H54 (cell line): ENCODE measurements at regions not wholly inside any gene's neighbourhood (a gene's known extent, or its start where the extent isn't known, plus 50 kb on each side); places are given as distances from the start of the nearest gene placed in this dataset.

Experiments used
- DNase-seq: peaks from one replicate; pipeline ENCODE4 v3.0.0; 2011; ENCODE audit warnings: low spot score, mixed read lengths; ENCODE audit not compliant: insufficient read length
- FAIRE-seq: peaks from 3 replicates; lab custom pipeline; 2011; peaks lifted over from hg19 to GRCh38; lab: Jason Lieb, UNC
- POLR2A ChIP-seq: IDR thresholded peaks from 2 replicates; pipeline ENCODE4 v1.6.1; 2011; ENCODE audit warnings: low read depth, mild to moderate bottlenecking, low read length

DNA sequence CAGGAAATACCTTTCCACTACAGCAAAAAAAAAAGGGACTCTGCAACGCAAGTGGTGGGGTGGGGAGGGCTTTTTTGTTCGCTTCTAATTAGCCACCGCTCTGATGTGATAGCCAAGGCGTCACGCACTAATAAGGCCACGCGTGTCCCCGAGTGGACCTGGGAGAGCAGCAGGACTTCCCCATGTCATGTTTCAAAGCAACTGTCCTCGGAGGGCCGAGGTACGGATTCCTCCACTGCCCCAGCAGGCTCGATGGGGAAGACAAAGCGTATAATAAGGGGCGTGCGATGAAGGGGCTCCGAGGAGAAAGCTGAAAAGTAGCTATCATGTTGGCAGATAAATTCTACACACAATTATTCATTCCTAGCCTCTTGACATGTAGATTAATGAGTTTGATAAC, 179.7 kb upstream of the ZNF507 start:
- FAIRE-seq (no peak), DNase-seq (no peak)
- TF ChIP-seq POLR2A: no peak

DNA sequence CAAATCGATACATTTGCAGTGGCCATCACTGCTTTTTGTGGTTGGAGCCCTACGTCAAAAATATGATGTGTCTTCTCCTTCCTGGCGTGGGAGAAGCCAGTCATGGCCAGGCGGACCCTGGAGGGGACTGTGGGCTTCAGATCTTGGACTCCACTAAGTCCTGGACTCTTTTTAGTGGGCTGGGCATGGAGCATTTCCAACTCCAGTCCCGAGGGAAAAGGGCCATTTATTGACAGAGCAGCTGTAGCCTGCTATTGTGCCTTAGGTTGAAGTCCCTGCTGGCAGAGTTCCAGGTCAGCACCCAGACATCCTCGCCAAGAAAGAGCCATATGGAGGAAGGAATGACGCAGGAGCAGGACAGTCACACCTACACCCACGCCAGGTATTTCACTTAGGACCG, 179.2 kb upstream of the ZNF507 start:
- DNase-seq (no peak), FAIRE-seq (no peak)
- TF ChIP-seq POLR2A: no peak

DNA sequence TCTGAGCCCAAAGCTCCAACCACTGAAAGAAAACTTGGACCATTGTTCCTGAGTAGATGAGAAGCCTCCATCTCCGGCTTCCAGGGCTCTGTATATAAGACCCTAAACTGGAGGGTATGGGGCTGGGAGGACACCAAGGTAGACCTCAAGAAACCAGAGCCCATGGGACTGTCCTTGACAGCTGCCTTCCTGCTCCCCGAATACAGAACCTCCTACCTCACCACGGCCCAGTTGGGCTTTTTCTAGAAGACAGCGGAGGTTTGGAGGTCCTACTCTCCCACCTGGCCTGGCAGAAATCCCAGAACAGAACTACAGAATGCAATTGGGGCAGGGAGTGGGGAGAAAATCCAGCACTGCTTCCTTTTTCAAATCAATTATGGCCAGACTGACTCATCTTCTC, 177.3 kb upstream of the ZNF507 start:
- TF ChIP-seq POLR2A: no peak
- DNase-seq (no peak), FAIRE-seq (no peak)

DNA sequence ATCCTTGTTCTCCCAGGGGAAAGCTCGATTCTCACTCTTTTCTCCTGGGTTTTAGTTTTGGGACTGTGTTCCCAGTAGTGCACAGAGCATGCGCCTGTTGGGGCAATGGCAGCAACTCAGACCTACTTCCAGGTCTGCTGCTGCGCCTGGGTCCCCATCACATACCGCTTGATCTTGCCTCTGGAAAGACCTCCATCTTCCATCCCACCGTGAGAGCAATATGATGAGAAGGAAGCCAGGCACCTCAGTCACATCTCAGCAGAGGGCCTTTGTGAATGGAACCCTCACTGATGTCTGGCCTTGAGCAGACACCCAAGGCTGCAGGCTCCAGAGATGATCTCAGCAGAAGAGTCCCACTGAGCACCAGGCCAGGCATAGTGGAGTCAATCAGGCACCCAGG, 176.8 kb upstream of the ZNF507 start:
- FAIRE-seq (no peak), DNase-seq (no peak)

DNA sequence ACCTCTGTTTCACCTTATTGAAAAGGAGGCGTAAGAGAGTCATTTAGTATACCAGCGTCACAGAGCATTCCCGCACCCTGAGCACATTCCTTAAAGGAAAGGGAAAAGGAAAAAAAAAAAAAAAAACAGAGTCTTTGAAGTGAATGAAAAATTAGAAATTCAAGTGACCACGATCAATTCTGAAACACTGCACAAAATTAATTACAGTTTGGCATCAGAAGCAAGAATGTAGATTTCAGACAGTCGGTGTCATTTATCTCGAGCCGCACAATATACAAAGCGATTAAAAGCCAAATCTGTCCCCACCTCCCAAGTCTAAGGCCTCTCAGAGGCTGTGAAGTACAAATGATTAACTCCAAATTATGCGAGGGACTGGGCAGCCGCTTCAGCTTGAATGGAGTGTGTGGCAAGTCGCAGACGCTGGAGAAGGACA, 173.7 kb upstream of the ZNF507 start:
- TF ChIP-seq POLR2A: no peak
- DNase-seq (no peak), FAIRE-seq (no peak)

More for the DNA sequence above, 176.8 kb upstream of the ZNF507 start:
- no peak for TF ChIP-seq POLR2A

DNA sequence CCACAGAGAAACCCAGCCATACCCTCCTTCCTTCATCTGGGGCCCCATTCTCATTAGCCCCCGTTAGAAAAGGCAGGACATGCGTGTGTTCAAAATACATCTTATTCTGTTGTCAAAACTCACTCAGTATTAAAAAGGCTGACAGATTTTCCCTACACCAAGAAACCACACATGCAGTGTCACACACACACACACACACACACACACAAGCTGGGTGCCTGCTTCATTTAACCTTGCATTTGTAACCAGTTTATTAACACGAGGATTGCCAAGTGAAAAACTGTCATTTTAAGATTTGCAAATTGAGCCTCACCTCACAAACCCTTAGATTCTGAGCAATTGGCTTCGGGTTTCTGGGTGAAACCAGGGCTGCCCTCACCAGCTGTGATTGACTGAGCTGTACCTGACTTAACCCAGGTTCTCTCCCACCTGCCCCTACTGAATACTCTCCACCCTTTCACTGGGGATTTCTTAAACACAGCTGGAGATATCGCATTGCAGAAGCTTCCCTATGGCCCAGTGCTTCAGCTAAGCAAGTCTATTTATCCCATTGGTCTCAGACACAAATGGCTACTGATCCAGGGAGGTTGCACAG, 172.7 kb upstream of the ZNF507 start:
- DNase-seq (no peak), FAIRE-seq (no peak)
- TF ChIP-seq POLR2A: no peak

DNA sequence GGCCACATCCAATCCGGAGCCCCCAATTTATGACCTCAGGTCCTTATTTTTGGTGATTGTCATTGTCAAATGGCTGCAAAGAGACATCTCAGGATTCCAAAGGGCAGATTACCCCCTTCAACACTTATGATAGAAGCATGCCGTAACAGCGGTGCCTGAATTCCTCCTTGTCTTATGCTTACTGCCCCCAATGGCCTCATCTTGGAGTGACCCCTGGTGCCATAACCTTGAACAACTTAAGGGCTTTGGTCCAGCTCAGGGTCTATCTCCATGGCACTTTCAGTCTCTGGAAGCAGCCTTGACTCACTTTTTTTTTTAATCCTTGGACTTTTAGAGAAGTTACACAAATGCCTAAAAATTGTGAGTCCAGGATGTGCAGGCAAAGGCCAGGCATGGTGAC, 171.6 kb upstream of the ZNF507 start:
- no peak for TF ChIP-seq POLR2A
- no peak for FAIRE-seq
- no peak for DNase-seq

DNA sequence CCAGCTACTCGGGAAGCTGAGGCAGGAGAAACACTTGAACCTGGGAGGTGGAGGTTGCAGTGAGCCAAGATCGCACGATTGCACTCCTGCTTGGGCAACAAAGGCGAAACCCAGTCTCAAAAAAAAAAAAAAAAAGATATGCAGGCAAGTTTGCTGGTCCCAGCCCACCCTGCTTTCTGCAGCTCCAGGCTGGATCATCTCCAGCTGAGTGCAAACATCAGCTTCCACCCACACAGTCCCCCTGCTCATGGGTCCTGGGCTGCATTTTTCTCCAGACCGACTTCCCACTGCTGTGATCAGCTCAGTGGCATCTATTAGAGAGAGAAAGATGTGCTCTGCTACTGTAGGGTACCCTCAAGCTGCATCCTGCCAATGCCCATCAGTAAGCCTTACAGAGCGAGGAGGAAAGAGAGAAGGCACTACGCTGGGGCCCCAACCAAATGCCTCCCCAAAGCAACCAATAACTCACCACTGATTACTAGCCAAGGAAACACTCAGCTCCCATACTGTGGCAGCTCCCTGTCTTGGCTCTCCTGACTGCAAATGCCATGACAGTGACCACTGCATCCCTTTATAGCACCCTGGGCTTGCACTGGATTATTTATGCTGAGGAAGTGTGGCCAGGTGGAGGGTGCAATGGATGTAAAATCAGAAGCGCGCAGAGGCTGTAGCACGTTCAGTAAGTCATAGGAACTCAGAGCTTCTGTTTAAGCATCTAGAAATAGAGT, 170.9 kb upstream of the ZNF507 start:
- FAIRE-seq: no peak
- DNase-seq: no peak
- TF ChIP-seq POLR2A: no peak

DNA sequence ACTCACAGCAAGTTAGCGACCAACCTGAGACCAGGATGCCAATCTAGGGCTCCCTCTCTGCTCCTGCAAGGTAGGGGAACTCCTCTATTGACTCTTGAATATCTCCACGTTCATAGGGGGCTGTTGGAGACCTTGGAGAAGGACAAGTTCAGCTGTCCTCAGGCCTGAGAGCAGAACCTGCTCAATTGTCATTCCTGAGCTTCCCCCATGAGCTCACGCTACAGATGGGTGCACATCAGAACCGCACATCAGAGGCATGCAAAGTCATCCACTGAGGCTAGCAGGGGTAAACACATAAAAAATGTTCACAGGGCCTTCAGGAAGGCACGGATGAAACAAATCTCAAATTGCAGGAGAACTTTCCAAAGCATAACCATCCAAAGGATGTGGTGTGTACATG, 168.8 kb upstream of the ZNF507 start:
- TF ChIP-seq POLR2A: no peak
- DNase-seq (no peak), FAIRE-seq (no peak)

DNA sequence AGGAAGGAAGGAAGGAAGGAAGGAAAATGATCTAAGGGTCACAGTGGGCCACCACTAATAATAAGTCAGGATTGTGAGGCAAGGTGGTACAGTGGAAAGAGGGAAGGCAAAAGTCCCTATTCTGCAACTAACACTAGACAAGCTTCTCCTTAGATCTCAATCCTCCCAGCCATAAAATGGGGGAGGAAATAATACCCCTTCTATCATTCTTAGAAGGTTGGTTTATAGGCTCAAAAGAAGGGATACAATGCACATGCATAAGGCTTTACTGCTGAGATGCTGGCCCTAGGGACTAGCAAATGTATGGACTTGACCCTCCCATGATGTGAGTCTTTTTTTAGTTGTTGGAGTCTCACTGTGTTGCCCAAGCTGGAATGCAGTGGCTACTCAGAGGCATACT, 167.7 kb upstream of the ZNF507 start:
- TF ChIP-seq POLR2A: no peak
- DNase-seq (no peak), FAIRE-seq (no peak)

DNA sequence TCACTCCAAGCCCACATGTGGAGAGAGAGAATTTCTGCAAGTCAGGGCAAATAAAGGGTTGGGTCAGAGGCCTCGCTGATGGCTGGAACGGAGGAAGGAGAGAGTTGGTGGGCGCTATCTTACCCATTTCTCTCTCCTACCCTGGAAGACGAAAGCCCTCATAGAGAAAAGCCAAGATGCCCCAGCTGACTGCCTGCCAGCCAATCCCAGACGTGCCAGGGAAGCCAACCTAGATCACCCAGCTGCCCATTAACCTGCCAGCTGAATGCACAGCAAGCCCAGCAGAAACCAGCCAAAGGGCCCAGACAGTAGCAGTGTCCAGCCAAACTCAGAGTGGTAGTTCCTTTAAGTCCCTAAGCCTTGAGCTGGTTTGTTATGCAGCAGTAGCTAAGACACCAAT, 167.0 kb upstream of the ZNF507 start:
- TF ChIP-seq POLR2A: no peak
- FAIRE-seq (no peak), DNase-seq (no peak)

DNA sequence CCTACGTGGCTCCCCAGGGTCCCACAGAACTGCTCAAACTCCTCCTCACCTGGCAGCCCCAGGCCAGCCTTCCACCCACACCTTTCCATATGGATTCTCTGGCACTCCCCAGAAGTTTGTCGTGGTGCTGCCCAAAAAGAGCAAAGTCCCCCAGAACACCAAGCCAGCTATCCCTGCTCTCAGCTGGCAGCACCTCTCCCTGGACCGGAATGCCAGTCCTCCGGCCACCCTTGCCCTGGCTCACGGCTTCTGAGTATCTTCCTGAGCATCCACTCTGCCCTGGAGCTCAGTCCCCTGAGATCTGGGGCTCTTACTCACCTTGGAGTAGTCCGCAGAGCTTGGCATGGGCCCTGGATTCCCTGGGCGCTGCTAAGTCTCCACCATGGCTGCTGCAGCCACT, 166.5 kb upstream of the ZNF507 start:
- TF ChIP-seq POLR2A: no peak
- no peak for FAIRE-seq
- no peak for DNase-seq

DNA sequence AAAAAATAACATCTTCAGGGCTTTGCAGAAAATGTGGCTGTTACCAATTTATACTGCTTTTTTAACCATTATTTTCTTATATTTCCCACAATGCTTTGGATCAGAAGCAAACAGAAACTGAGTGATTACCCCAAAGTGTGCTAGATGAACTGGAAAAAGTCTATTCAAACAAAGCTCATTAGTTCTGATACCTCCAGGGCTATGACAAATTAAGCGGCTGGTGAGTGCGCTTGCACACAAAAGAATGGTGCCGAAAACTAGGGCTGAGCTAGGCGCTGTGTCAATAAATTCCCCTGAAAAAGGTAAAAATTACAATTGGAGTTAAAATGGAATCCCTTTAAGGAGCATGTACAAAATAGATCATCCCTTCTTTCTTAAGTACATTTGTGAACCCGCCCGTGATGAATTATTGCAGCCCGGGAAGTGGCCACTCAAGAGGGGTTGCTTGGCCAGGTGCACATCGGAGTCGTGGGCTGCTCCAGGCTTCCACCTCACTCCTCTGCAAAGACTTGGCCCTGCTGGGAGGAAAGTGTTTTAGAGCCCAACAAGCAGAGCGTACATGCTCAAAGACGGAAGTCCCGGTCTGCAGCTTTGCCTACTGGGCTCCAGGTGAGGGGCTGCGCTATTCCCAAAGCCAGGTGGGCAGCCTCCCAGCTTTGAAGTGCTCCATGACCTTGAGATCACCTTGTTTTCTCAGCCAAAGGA, 164.0 kb upstream of the ZNF507 start:
- no peak for FAIRE-seq
- TF ChIP-seq POLR2A: no peak
- DNase-seq: no peak

DNA sequence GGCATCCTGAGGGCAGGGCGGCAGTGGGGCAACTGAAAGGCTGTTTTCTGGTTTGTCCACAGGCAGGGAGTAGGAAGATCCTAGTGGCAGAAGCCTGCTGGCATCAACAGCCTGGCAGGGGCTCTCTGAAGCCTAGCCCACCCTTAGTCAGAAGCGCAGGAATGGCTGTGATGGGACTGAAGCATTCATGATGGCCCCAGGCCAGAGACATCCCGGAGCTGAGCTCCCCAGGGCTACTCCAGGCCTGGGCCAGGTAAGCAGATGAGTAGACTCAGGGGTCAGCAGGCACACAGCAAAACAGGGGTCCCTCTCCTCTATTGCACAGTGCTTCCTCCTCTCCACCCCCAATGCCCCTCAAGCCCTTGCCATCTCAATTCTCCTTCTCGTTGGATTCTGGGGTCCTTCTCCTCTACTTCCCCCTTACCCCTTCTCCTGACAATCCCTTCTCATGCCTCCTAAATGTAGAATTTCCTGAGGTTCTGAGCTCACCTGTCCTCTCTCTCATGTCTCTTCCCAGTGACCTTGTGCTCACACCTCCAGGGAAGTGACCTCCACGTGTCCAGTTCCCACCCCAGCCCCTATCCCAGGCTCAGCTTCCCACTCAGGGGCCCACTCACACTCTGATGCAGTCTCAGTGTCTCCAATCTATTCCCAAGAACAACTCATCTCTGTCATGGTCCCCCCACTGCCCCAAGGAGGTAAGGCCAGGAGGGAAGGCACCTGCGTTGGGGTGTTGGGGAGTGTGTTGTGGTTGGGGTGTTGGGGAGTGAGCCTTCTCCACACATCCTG, 158.7 kb upstream of the ZNF507 start:
- no peak for DNase-seq
- FAIRE-seq: no peak
- no peak for TF ChIP-seq POLR2A
